GM19351 (cell line): ENCODE measurements at regions not wholly inside any gene's neighbourhood (a gene's known extent, or its start where the extent isn't known, plus 50 kb on each side); places are given as distances from the start of the nearest gene placed in this dataset.
"Not testable (repeated sequence)": the region's sequence is repeated elsewhere in the genome, so short reads cannot be mapped to it uniquely, and the experiment has no call there.

Experiments
- ATAC-seq: cut with Tn5 transposase; IDR thresholded peaks from one replicate; pipeline ENCODE4 v1.9.1; 2021; ENCODE audit warnings: mild to moderate bottlenecking, moderate library complexity; ENCODE audit not compliant: unreplicated experiment

- ATAC-seq = no peak
Observed at GRCh38 chr2:144975881-144976280, 456.0 kb upstream of the ZEB2 start.

GRCh38 chr2:144972676-144973075, 452.8 kb upstream of the ZEB2 start:
- ATAC-seq = no peak

GRCh38 chr2:144971786-144972335, 451.9 kb upstream of the ZEB2 start:
- no peak for ATAC-seq

GRCh38 chr2:144970410-144970809, 450.5 kb upstream of the ZEB2 start:
- not testable (repeated sequence) for ATAC-seq

- ATAC-seq = not testable (repeated sequence)
Observed at GRCh38 chr2:144969564-144969963, 449.6 kb upstream of the ZEB2 start.

- no peak for ATAC-seq
Observed at GRCh38 chr2:144967961-144968360, 448.0 kb upstream of the ZEB2 start.

- no peak for ATAC-seq
Observed at GRCh38 chr2:144965172-144965571, 445.3 kb upstream of the ZEB2 start.

GRCh38 chr2:144963031-144963430, 443.1 kb upstream of the ZEB2 start:
- no peak for ATAC-seq

GRCh38 chr2:144959416-144959815, 439.5 kb upstream of the ZEB2 start:
- ATAC-seq = no peak

- no peak for ATAC-seq
Observed at GRCh38 chr2:144950899-144951560, 431.1 kb upstream of the ZEB2 start.

GRCh38 chr2:144948205-144948855, 428.4 kb upstream of the ZEB2 start:
- no peak for ATAC-seq

- no peak for ATAC-seq
Observed at GRCh38 chr2:144947709-144948037, 427.8 kb upstream of the ZEB2 start.

GRCh38 chr2:144946263-144946662, 426.3 kb upstream of the ZEB2 start:
- ATAC-seq = no peak

GRCh38 chr2:144944546-144945220, 424.8 kb upstream of the ZEB2 start:
- no peak for ATAC-seq

- ATAC-seq = no peak
Observed at GRCh38 chr2:144943986-144944385, 424.1 kb upstream of the ZEB2 start.

- no peak for ATAC-seq
Observed at GRCh38 chr2:144943293-144943941, 423.5 kb upstream of the ZEB2 start.

GRCh38 chr2:144942516-144943256, 422.8 kb upstream of the ZEB2 start:
- ATAC-seq = no peak

- ATAC-seq = no peak
Observed at GRCh38 chr2:144941743-144942488, 422.0 kb upstream of the ZEB2 start.

GRCh38 chr2:144939590-144939989, 419.7 kb upstream of the ZEB2 start:
- no peak for ATAC-seq
